ENCODE measurements at regions not wholly inside any gene's neighbourhood (a gene's known extent, or its start where the extent isn't known, plus 50 kb on each side); places are given as distances from the start of the nearest gene placed in this dataset.

GRCh38 chr3:157956176-157956575 lies 150.0 kb downstream of the SHOX2 start:
- WGBS = 87% methylated on average over 4 of the region's 4 CpGs
- H3K4me1 ChIP-seq (ENCODE audit: control insufficient read depth, insufficient read depth, low read length) = no peaks in the 10 kb centered on the region
- no peak for ATAC-seq

GRCh38 chr3:157953565-157953964 lies 152.7 kb downstream of the SHOX2 start:
- intact Hi-C loops (cut with DNase I) = no loop called here
- Histone ChIP-seq H3K27ac (ENCODE audit: low read length) (no peak overlapping the region), H3K9me3 (ENCODE audit: control insufficient read depth, low read length) (no peaks in the 10 kb centered on the region), H3K4me1 (ENCODE audit: control insufficient read depth, insufficient read depth, low read length) (no peaks in the 10 kb centered on the region), H3K27me3 (ENCODE audit: control insufficient read depth, insufficient read depth) (no peaks in the 10 kb centered on the region), H3K4me3 (ENCODE audit: low read length) (no peak overlapping the region)
- ATAC-seq (no peak), DNase-seq (no peak)
- whole genome bisulfite sequencing = 55% methylated on average over 2 of the region's 2 CpGs

More at GRCh38 chr3:157956176-157956575, 150.0 kb downstream of the SHOX2 start:
- Histone ChIP-seq H3K4me3 (ENCODE audit: low read length) (no peak overlapping the region), H3K27me3 (ENCODE audit: control insufficient read depth, insufficient read depth) (no peaks in the 10 kb centered on the region), H3K9me3 (ENCODE audit: control insufficient read depth, low read length) (no peaks in the 10 kb centered on the region), H3K27ac (ENCODE audit: low read length) (no peak overlapping the region)
- intact Hi-C loops (cut with DNase I) = no loop called here
- DNase-seq = no peak

- Histone ChIP-seq H3K4me1 (ENCODE audit: control insufficient read depth, insufficient read depth, low read length) (no peaks in the 10 kb centered on the region), H3K27me3 (ENCODE audit: control insufficient read depth, insufficient read depth) (no peaks in the 10 kb centered on the region), H3K27ac (ENCODE audit: low read length) (no peak overlapping the region), H3K9me3 (ENCODE audit: control insufficient read depth, low read length) (no peaks in the 10 kb centered on the region), H3K4me3 (ENCODE audit: low read length) (no peak overlapping the region)
- DNase-seq (peak in 1 of 3 donors; percentile 35), ATAC-seq (no peak)
- intact Hi-C loops (cut with DNase I) = no loop called here
- WGBS = 49% methylated on average over 5 of the region's 5 CpGs
These were observed 157.4 kb downstream of the SHOX2 start for GRCh38 chr3:157948605-157949383.

DNA sequence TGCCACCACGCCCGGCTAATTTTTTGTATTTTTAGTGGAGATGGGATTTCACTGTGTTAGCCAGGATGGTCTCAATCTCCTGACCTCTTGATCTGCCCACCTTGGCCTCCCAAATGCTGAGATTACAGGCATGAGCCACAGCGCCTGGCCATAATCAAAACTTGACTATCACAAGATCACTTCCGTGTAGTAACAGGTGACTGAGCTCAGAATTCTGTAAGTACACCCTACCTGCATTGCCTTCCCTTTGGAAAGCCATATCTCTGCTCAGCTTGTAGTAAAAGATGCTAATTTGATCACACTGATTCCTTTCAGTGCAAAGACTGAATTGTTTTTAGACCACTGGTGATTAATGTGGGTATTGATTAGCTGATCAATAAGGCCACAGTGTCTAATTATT lies 167.1 kb downstream of the SHOX2 start:
- Histone ChIP-seq H3K27me3 (ENCODE audit: control insufficient read depth, insufficient read depth) (no peaks in the 10 kb centered on the region), H3K4me3 (ENCODE audit: low read length) (no peak overlapping the region), H3K9me3 (ENCODE audit: control insufficient read depth, low read length) (no peaks in the 10 kb centered on the region), H3K27ac (ENCODE audit: low read length) (no peak overlapping the region), H3K4me1 (ENCODE audit: control insufficient read depth, insufficient read depth, low read length) (no peaks in the 10 kb centered on the region)
- intact Hi-C loops (cut with DNase I) = no loop called here
- no peak for ATAC-seq
- no peak for DNase-seq
- WGBS = 86% methylated on average over 4 of the region's 4 CpGs

DNA sequence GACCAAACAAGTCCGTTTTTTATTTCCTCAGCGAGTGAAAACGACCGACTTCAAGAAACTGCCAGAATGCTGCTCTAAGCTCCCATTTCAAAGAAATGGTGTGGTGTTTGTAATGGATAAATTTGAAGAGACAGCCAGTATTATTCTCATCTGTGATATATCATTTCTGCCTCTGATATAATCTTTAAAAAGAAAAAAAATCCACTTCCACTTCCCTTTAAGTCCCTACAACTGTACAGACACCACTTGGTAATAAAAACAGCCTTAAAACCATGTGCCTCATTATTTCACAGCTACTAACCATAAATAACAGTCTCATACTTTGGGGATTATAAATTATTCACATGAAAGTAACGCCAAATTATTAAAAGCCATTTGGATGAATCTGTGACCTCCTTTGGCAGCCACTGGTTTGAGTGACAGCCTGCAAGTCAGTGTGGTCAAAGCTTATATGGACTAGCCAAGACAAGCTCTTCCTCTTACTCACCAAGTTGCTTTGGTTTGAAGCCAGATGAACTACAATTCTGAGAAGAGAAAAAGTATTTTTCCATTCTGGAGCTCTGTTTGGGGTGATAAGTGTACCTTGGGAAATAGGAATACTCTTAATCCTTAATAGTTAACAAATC lies 168.0 kb downstream of the SHOX2 start:
- intact Hi-C loops (cut with DNase I) = no loop called here
- Histone ChIP-seq H3K4me3 (ENCODE audit: low read length) (no peak overlapping the region), H3K27ac (ENCODE audit: low read length) (no peak overlapping the region), H3K9me3 (ENCODE audit: control insufficient read depth, low read length) (no peaks in the 10 kb centered on the region), H3K4me1 (ENCODE audit: control insufficient read depth, insufficient read depth, low read length) (no peaks in the 10 kb centered on the region), H3K27me3 (ENCODE audit: control insufficient read depth, insufficient read depth) (no peaks in the 10 kb centered on the region)
- WGBS = 77% methylated on average over 5 of the region's 5 CpGs
- no peak for DNase-seq
- ATAC-seq = no peak

GRCh38 chr3:157931517-157931916 lies 174.7 kb downstream of the SHOX2 start:
- Histone ChIP-seq H3K4me1 (ENCODE audit: control insufficient read depth, insufficient read depth, low read length) (no peaks in the 10 kb centered on the region), H3K27ac (ENCODE audit: low read length) (no peak overlapping the region), H3K9me3 (ENCODE audit: control insufficient read depth, low read length) (no peaks in the 10 kb centered on the region), H3K4me3 (ENCODE audit: low read length) (no peak overlapping the region), H3K27me3 (ENCODE audit: control insufficient read depth, insufficient read depth) (no peaks in the 10 kb centered on the region)
- DNase-seq (no peak), ATAC-seq (no peak)
- WGBS = 66% methylated on average over 6 of the region's 6 CpGs
- intact Hi-C loops (cut with DNase I) = no loop called here

- intact Hi-C loops (cut with DNase I) = no loop called here
- no peak overlapping the region for H3K4me3 ChIP-seq (ENCODE audit: low read length)
- 60% methylated on average over 4 of the region's 4 CpGs for WGBS
- DNase-seq (no peak), ATAC-seq (no peak)
- no peaks in the 10 kb centered on the region for H3K27me3 ChIP-seq (ENCODE audit: control insufficient read depth, insufficient read depth)
- H3K4me1 ChIP-seq (ENCODE audit: control insufficient read depth, insufficient read depth, low read length) = no peaks in the 10 kb centered on the region
- H3K9me3 ChIP-seq (ENCODE audit: control insufficient read depth, low read length) = no peaks in the 10 kb centered on the region
- no peak overlapping the region for H3K27ac ChIP-seq (ENCODE audit: low read length)
These were observed 176.0 kb downstream of the SHOX2 start for GRCh38 chr3:157930000-157930780.

- no peaks in the 10 kb centered on the region for H3K4me1 ChIP-seq (ENCODE audit: control insufficient read depth, insufficient read depth, low read length)
- H3K9me3 ChIP-seq (ENCODE audit: control insufficient read depth, low read length) = no peaks in the 10 kb centered on the region
- intact Hi-C loops (cut with DNase I) = no loop called here
- H3K27ac ChIP-seq (ENCODE audit: low read length) = no peak overlapping the region
- no peak for ATAC-seq
- DNase-seq = no peak
- no peaks in the 10 kb centered on the region for H3K27me3 ChIP-seq (ENCODE audit: control insufficient read depth, insufficient read depth)
- 84% methylated on average over 8 of the region's 8 CpGs for WGBS
- H3K4me3 ChIP-seq (ENCODE audit: low read length) = no peak overlapping the region
These were observed 179.4 kb downstream of the SHOX2 start for GRCh38 chr3:157926822-157927221.

GRCh38 chr3:157922614-157923013 lies 183.6 kb downstream of the SHOX2 start:
- Histone ChIP-seq H3K4me1 (ENCODE audit: control insufficient read depth, insufficient read depth, low read length) (no peaks in the 10 kb centered on the region), H3K4me3 (ENCODE audit: low read length) (no peak overlapping the region), H3K27ac (ENCODE audit: low read length) (no peak overlapping the region), H3K27me3 (ENCODE audit: control insufficient read depth, insufficient read depth) (no peaks in the 10 kb centered on the region), H3K9me3 (ENCODE audit: control insufficient read depth, low read length) (no peaks in the 10 kb centered on the region)
- DNase-seq = no peak
- intact Hi-C loops (cut with DNase I) = no loop called here
- no peak for ATAC-seq
- 92% methylated on average over 1 of the region's 1 CpG for WGBS

- Histone ChIP-seq H3K4me1 (ENCODE audit: control insufficient read depth, insufficient read depth, low read length) (no peaks in the 10 kb centered on the region), H3K4me3 (ENCODE audit: low read length) (no peak overlapping the region), H3K27ac (ENCODE audit: low read length) (no peak overlapping the region), H3K9me3 (ENCODE audit: control insufficient read depth, low read length) (no peaks in the 10 kb centered on the region), H3K27me3 (ENCODE audit: control insufficient read depth, insufficient read depth) (no peaks in the 10 kb centered on the region)
- DNase-seq = no peak
- no peak for ATAC-seq
- 70% methylated on average over 3 of the region's 3 CpGs for WGBS
- intact Hi-C loops (cut with DNase I) = no loop called here
These were observed 184.4 kb downstream of the SHOX2 start for GRCh38 chr3:157921811-157922210.
